ENCODE measurements at regions not wholly inside any gene's neighbourhood (a gene's known extent, or its start where the extent isn't known, plus 50 kb on each side); places are given as distances from the start of the nearest gene placed in this dataset.
A peak's percentile ranks its signal among the peaks of the same experiment; 100 is the strongest.

DNA sequence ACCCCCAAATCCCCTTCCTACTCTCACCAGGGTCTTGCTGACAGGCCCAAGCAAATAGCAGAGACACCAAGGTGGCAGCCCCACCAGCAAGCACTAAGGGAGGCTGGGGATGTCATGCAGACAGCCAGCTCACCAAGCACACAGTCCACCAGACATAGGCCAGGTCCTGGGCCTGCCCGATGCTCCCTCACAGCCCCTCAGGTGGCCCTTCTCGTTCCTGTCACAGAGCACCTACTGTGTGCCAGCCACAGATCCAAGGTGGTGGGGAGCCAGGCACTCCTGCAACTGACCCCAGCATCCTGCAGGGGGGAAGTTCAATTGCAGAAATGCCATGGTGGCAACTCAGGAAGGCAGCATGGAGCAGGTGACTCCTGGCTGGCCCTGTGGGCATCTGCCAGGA is 60.5 kb upstream of the PNMA1 start:
- no peak for DNase-seq (ENCODE audit: low spot score)
- peaks cover 63% of the 10 kb centered on the region for H3K4me1 Mint-ChIP-seq (ENCODE audit: low read depth)
- peak overlapping the region; percentile 52 for H3K27ac Mint-ChIP-seq
- H3K36me3 Mint-ChIP-seq (ENCODE audit: low read depth): peaks cover 9% of the 10 kb centered on the region
- no peak overlapping the region for H3K4me3 Mint-ChIP-seq
- H3K9me3 Mint-ChIP-seq: no peaks in the 10 kb centered on the region
- H3K27me3 Mint-ChIP-seq (ENCODE audit: low read depth): no peaks in the 10 kb centered on the region

DNA sequence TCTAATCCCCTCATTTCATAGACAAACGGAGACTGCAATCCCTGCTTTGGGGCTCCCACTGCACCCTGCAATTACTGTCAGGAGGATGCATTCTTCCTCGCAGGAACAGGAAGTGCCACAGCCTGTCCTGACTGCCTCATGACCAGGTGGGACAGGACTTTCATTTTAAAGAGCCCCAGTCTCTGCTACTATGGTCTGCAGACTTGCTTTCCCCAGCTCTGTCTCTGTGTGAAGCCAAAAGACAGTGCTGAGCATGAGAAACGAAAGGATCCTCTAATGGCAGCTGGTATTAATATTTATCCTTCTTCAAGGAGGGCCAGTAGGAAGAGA is 60.0 kb upstream of the PNMA1 start:
- no peaks in the 10 kb centered on the region for H3K9me3 Mint-ChIP-seq
- H3K36me3 Mint-ChIP-seq (ENCODE audit: low read depth): peaks cover 9% of the 10 kb centered on the region
- DNase-seq (ENCODE audit: low spot score): no peak
- peak overlapping the region; percentile 8 for H3K27ac Mint-ChIP-seq
- H3K4me3 Mint-ChIP-seq: no peak overlapping the region
- no peaks in the 10 kb centered on the region for H3K27me3 Mint-ChIP-seq (ENCODE audit: low read depth)
- peaks cover 63% of the 10 kb centered on the region for H3K4me1 Mint-ChIP-seq (ENCODE audit: low read depth)

DNA sequence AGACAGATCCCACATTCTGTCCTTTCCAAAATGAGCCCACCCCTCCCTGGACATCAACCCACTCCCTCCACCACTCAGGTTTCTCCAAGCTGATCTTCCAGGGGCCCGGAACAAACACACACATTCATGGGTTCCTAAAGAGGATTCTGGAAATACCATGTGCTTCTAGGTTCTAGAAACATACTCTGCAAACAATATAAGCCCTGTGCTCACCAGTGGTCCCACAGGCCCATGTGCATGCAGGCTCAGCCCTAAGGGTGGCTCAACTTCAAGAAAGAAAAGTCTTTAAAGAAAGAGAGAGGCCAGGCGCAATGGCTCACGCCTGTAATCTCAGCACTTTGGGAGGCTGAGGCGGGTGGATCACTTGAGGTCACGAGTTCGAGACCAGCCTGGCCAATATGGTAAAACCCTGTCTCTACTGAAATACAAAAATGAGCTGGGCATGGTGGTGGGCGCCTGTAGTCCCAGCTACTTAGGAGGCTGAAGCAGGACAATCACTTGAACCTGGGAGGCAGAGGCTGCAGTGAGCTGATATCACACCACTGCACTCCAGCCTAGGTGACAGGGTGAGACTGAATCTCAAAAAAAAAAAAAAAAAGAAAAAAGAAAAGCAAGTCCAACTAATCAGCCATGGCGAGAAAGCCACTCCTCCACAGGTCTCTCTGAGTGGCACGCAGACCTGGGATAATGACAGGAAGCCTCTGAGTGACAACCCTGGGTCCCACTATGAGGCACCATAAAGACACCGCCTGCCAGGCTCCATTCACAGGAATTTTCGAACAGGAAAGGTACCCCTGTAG is 59.5 kb upstream of the PNMA1 start:
- H3K27ac Mint-ChIP-seq: peak overlapping the region; percentile 8
- no peak for DNase-seq (ENCODE audit: low spot score)
- peaks cover 64% of the 10 kb centered on the region for H3K4me1 Mint-ChIP-seq (ENCODE audit: low read depth)
- no peaks in the 10 kb centered on the region for H3K9me3 Mint-ChIP-seq
- H3K4me3 Mint-ChIP-seq: no peak overlapping the region
- H3K36me3 Mint-ChIP-seq (ENCODE audit: low read depth): peaks cover 11% of the 10 kb centered on the region
- H3K27me3 Mint-ChIP-seq (ENCODE audit: low read depth): no peaks in the 10 kb centered on the region

DNA sequence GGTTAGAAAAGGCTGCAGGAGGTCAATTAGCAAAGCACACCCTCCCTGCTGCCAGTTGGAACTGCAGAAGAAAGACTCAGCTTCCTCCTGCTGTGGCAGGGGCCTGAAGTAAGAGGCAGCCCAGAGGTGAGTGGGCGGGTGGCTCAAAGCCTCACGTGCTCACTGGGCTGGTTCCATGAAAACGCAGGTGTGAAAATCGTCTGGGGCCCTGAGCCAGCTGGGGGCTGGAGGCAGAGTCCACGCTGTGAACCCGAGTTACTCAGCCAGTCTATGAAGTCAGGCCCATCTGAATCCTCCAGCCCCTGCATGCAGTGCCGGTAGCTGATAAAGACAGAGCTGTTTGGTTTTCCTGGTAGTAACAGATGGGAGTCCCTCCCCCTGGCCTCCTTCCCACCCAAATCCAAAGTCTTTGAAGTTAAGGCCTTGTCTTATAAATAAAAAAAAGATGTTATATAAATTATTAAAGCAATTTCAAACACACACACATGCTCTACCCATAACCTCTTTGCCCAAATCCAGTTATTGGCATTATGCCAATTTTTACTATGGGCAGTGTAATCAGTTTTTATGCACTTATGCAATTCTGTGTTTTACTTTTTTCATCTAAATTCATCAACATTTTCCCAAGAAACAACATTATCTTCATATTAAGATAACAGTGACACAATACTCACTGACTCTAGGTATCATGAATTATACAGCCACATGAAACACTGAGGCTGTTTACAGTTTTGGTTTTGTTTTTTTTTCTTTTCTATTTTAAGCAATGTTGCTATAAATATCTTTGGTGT is 57.9 kb upstream of the PNMA1 start:
- Mint-ChIP-seq H3K4me1 (ENCODE audit: low read depth) (peaks cover 57% of the 10 kb centered on the region), H3K27ac (peak overlapping the region; percentile 69), H3K9me3 (no peaks in the 10 kb centered on the region), H3K27me3 (ENCODE audit: low read depth) (no peaks in the 10 kb centered on the region), H3K36me3 (ENCODE audit: low read depth) (peaks cover 11% of the 10 kb centered on the region), H3K4me3 (peak overlapping the region; percentile 56)
- peak; percentile 75 for DNase-seq (ENCODE audit: low spot score)

DNA sequence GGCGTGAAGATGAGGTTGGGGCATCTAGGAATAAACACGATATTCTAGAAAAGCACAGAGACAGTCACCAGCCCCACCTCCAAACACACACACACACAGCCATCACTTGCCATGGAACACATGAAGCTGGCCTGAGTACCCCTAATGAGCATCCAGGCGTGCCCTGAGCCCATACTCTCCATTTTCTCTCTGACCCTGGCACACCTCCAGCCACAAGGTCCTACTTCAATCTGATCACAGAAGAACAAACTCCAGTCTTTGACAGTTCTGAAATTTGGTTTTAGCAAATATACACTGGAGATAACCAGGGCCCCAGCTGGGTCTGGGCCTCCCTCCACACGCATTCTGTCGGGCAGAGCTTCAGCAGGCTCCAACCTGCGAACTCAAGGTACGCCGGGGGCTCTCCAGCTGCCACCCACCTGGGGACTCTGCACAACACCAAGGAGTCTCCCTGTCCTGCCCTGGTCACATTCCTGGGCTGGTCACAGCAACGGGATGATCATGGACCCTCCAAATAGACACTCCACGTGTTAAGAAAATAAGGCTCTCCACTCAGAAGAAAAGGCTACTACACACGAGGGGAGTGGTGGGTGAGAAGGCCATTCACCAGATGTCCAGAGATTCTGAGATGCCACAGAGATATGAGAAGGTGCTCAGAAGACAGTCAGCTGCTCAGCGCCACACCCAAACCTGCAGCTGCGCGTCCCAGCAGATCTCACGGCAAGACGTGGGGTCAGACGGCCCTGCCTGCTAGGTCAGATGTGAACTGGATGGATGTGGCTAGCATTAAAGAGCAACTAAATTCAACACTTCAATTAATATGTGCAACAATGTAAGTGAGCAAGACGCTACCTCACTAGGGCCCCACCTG is 57.0 kb upstream of the PNMA1 start:
- Mint-ChIP-seq H3K36me3 (ENCODE audit: low read depth) (peaks cover 11% of the 10 kb centered on the region), H3K4me3 (peak overlapping the region; percentile 37), H3K27ac (peak overlapping the region; percentile 62), H3K4me1 (ENCODE audit: low read depth) (peaks cover 59% of the 10 kb centered on the region), H3K9me3 (no peaks in the 10 kb centered on the region), H3K27me3 (ENCODE audit: low read depth) (no peaks in the 10 kb centered on the region)
- no peak for DNase-seq (ENCODE audit: low spot score)

DNA sequence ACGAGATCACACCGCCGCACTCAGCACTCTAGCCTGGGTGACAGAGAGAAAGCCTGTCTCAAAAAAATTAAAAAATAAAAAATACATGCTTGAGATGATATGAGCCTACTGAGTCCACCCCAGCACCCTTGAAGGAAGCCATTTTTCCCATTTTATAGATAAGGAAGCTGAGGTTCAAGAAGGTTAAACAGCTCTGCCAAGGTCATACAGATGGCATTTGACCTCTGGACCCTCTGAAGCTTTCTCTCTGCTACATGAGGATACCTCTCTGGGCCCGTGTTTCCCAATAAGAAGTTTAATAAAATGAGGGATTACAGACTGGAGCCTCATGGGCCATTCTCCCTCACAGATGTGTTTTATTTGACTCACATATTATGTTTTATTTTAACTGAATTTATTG is 53.9 kb upstream of the PNMA1 start:
- Mint-ChIP-seq H3K27ac (no peak overlapping the region), H3K4me1 (ENCODE audit: low read depth) (peaks cover 60% of the 10 kb centered on the region)
- DNase-seq (ENCODE audit: low spot score): no peak

DNA sequence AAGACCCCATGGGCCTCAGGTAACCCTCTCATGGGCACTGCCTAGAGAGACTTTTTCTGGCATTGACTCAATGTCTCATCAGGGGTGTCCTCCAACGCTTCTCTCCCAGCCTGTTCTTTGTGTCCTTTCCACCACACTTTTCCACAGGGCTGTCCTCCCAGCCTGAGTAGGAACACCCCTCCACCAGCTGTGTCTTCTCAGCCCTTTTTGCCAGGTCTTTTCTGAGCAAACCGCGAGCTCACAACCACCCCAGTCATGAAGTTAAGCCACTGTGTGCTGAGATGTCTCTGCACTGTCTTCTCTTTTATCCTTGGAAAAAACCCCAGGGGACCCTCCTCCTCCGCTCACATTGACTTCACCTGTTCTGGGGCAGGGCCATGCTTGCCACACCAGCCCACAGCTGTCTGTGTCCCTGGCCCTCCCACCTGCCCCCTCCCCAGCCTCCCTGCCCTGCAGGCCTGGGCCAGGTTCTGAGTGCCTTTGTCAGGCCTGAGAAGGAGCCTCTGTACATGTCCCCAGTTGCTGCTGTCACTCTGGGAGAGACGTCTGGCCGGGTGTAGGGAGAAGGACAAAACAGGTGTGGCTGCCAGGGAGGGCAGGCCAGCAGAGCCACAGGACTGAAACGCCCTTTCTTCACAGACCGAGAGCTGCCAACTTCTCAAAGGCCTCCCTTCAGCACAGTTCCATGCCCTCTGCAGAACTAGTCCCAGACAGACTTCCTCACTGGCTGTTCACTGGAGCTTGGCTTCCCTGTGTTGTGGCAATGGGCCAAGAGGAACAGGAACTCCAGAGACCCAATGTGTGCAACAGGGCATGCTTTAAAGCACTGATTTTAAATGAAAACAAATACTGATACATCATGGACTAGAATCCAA is 50.5 kb upstream of the PNMA1 start:
- no peak for DNase-seq (ENCODE audit: low spot score)
- no peaks in the 10 kb centered on the region for H3K27me3 Mint-ChIP-seq (ENCODE audit: low read depth)
- peaks cover 12% of the 10 kb centered on the region for H3K36me3 Mint-ChIP-seq (ENCODE audit: low read depth)
- no peaks in the 10 kb centered on the region for H3K9me3 Mint-ChIP-seq
- peaks cover 55% of the 10 kb centered on the region for H3K4me1 Mint-ChIP-seq (ENCODE audit: low read depth)
- no peak overlapping the region for H3K4me3 Mint-ChIP-seq
- no peak overlapping the region for H3K27ac Mint-ChIP-seq

More for the DNA sequence above, 53.9 kb upstream of the PNMA1 start:
- no peak overlapping the region for H3K4me3 Mint-ChIP-seq
- no peaks in the 10 kb centered on the region for H3K9me3 Mint-ChIP-seq
- peaks cover 10% of the 10 kb centered on the region for H3K36me3 Mint-ChIP-seq (ENCODE audit: low read depth)
- H3K27me3 Mint-ChIP-seq (ENCODE audit: low read depth): no peaks in the 10 kb centered on the region
